Heart left ventricle (tissue), 13 donors: ENCODE measurements at regions not wholly inside any gene's neighbourhood (a gene's known extent, or its start where the extent isn't known, plus 50 kb on each side); places are given as distances from the start of the nearest gene placed in this dataset.

Experiments used
- POLR2A ChIP-seq, 2 donors: fragments of 450-650 bp; IDR thresholded peaks; one replicate each; pipeline ENCODE4 v1.6.1; 2017; ENCODE audit warnings: antibody characterized with exemption in 2 of 2, mild to moderate bottlenecking in 2 of 2, moderate library complexity in 2 of 2
- TF ChIP-seq, protein P1 (sequence below), 12 donors: fragments of 200-600 bp; sonication (generic) in 4 of 12; IDR thresholded peaks; one replicate each; pipeline versions ENCODE4 v1.5.0 to v1.8.0; 2018 to 2022; ENCODE audit warnings: antibody characterized with exemption in 12 of 12, mild to moderate bottlenecking in 5 of 12
- donor health status: ischemic (EF 13 %, LVEDD 7.1; RV severe dilation, severe dysfunction).
- donor health status: DM: no; HTN: yes; CAD: no.
- donor health status: DM: no; HTN: no; CAD: no.
- donor health status: ischemic (EF 25% LVEDD 6.9; RV normal size, moderate dysfunction).
- donor health status: ischemic (EF 25% LVEDD 5.7; RV mildly dilated, moderate dysfunction).
- donor health status: ischemic (EF 35%, LVEDD 5.7; RV mildly dilated, moderate dysfunction).
- donor health status: nonischemic (EF 11% LVEDD 7.7; RV severe dilation, severe dysfunction).
- donor health status: DM: yes; HTN: yes; CAD: no.
- donor health status: PGD.
- donor health status: ischemic (EF 29% LVEDD 5.4; RV normal size, mild dysfunction).
- donor health status: nonischemic (EF 23%, LVEDD 6.1; RV moderate dilation, normal function).

DNA sequence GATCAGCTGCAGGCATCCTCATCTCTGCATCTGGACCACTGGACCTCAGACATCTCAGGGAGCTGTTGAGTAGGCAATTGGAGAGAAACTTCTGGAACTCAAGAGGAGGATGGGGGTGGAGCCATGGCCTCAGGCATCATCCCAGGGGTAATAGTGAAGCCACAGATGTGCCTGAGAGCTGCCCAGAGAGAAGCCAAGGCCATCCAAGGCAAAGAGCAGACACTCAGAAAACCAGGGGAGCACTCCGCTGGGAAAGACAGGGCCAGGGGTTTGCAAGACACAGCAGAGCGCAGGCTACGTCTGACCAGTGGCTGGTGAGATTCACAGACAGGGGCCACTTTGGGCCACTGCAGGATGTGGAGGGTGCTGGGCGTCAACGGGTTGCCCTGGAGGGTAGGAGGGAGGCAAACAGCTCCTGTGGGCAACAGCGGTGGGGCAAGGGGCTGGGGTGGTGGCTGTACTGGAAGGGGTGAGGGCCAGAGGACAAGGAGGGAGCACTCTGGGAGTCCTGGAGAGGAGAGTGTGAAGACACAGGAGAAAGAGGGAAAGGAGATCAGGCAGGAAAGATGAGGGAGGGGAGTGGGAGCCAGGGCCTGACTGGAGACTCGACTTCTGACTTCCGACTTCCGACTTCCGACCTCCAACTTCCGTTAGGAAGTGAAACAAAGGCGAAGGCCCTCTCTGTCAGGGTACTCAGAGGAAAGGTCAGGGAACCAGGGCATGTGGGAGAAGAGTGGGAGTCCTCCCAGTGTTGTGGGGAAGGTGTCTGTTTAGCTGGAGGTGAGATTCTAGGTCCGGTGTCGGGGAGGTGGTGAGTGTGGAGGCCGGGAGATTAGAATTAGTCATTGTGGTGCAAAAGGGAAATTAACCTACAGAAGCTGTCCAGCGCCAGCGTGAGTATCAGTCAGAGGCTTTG is 69.7 kb upstream of the ANTXRL start:
- TF ChIP-seq, protein P1, sequence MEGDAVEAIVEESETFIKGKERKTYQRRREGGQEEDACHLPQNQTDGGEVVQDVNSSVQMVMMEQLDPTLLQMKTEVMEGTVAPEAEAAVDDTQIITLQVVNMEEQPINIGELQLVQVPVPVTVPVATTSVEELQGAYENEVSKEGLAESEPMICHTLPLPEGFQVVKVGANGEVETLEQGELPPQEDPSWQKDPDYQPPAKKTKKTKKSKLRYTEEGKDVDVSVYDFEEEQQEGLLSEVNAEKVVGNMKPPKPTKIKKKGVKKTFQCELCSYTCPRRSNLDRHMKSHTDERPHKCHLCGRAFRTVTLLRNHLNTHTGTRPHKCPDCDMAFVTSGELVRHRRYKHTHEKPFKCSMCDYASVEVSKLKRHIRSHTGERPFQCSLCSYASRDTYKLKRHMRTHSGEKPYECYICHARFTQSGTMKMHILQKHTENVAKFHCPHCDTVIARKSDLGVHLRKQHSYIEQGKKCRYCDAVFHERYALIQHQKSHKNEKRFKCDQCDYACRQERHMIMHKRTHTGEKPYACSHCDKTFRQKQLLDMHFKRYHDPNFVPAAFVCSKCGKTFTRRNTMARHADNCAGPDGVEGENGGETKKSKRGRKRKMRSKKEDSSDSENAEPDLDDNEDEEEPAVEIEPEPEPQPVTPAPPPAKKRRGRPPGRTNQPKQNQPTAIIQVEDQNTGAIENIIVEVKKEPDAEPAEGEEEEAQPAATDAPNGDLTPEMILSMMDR (IDR thresholded peaks at IDR 0.05) = no peak
- TF ChIP-seq POLR2A (IDR thresholded peaks at IDR 0.05) = no peak
